HG03575 (cell line): ENCODE measurements at regions not wholly inside any gene's neighbourhood (a gene's known extent, or its start where the extent isn't known, plus 50 kb on each side); places are given as distances from the start of the nearest gene placed in this dataset.

ENCODE experiments used
- ATAC-seq: cut with Tn5 transposase; IDR thresholded peaks from one replicate; pipeline ENCODE4 v1.9.1; 2021; ENCODE audit not compliant: unreplicated experiment, insufficient number of reproducible peaks, low FRiP score; ENCODE audit errors: extremely low read depth

DNA sequence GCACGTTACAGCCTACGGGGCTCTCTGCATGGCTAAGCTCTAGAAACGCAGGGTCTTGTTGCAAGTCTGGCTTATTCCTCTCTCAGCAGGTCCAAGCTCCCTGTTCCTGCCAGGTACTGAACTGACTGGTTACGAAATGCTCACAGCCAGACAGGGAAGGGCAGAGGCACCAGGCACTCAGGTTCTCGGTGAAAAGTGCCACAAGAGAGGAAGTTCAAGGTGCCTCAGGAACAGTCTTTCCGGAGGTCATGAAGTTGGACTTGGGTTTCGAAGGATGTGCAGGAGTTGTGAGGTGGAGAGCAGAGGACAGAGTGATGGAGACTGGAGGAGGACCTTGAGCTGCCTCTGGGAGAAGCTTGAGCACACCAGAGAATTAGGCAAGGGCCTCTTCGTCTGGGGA is 124.7 kb upstream of the GSE1 start:
- ATAC-seq: no peak

DNA sequence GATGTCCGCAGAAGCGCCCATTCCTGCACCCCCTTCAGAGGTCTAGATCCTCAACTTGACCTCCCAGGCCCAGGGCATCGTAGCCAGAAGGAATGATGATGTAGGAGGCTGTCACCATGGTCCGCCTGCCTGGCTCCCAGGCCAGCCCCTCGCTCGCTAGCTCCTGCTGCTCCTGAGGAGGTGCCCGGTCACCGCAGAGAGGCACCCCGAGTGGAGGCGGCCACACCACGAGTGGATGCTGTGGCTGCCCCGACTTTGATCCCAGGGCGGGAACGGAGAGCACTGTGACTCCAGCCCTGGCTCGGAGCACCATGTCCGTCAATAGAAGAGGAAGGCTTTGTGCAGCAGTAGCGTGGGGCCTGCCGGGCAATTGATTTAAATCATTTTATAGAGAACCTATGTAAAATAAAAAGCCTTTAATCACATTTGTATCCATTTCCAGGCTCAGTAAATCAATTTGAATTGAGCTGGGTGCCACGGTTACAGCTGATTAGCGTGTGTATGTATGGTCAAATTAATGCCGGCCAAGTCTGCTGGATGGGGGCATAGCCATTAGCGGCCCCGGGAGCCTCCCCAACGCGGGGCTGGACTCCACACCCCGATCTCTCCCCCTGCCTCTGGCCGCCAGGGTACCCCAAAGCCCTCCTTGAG is 122.6 kb upstream of the GSE1 start:
- ATAC-seq: no peak

DNA sequence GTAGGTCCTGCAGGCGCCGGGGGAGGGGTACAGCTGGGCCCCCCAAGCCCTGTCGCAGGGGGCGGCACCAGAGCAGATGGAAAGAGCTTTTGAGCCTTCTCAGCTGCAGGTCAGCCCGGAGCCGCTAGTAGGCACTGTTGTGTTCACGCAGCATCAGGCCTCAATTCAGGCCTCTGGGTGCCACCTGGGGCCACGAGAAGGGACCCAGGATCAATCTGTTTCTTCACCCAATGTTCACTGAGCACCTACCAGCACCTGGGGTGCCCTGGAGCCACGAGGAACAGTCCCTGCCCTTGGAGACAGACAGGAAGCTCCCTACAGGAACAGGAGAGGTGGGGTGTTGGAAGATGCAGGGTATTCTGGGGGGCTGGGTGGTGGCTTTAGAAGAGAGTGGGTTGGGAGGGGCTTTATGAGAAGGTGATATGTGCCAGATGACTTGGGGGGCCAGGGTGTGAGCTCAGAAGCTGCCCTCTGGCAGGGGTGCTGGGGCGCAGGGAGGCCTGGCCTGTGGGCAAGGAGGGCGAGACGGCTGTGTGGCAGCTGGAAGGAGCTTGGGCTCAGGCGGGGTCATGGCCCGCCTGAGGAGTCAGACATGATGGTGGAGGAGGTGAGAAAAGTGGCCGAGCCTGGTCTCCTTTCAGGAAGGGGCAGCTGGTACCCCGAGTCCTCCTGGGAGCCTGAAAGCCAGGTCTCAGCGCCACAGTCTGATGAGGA is 121.9 kb upstream of the GSE1 start:
- ATAC-seq: no peak

DNA sequence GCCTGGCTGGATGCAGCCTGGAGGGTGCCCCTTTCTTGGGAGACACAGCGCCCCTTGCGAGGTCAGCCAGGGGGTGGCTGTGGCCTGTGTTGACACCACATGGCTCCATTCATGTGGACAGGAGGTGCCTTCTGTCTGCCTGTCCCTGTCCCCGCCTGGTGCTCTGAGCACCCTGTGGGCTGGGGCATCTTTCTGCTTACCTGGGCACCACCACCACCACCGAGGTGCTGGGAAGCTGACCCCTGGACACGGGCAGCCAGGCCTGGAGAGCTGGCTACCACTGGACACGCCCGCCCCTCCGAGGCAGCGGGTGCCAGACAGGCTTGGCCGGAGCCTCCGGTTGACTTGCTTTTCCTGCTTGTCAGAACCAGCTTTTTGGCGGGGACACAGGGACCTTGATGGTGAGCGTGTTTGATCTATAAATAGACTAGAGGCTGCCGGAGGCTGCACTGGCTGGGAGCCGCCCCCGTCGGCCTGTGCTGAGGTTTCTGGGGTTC is 121.3 kb upstream of the GSE1 start:
- ATAC-seq: no peak

DNA sequence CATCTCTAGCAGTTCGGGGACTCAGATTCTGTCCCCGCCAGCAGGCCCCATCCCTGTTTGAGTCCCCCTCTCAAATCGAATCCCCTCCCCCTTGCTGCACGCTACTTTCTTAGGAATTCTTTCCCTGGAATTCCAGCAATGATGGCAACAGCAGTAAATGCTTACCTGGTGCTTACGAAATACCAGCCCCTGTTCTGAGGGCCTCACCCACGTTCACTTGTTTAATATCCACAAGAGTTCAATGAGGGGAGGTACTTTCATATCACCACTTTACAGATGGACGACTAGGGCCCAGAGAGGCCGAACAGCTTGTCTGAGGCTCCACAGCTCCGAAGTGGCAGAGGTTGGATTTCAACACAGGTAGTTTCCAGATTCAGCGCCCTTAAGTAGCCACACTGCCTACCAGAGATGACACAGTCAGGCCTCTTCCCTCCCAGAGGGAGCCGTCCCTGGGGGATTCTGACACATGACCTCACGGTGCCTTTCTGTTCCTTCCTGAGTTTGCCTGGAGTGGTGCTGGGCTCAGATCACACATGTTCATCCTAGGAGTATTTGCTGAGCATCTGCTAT is 120.7 kb upstream of the GSE1 start:
- ATAC-seq: no peak

DNA sequence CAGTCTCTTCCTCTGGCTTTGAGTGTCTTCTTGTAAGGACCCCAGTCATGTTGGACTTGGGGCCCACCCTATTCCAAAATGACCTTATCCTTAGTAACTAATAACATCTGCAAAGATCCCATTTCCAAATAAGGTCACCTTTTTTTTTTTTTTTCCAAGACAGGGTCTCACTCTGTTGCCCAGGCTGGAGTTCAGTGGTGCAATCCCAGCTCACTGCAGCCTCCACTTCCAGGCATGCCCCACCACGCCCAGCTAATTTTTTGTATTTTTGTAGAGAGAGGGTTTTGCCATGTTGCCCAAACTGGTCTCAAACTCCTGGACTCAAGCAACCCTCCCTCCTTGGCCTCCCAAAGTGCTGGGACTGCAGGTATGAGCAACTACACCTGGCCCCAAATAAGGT is 118.8 kb upstream of the GSE1 start:
- no peak for ATAC-seq

DNA sequence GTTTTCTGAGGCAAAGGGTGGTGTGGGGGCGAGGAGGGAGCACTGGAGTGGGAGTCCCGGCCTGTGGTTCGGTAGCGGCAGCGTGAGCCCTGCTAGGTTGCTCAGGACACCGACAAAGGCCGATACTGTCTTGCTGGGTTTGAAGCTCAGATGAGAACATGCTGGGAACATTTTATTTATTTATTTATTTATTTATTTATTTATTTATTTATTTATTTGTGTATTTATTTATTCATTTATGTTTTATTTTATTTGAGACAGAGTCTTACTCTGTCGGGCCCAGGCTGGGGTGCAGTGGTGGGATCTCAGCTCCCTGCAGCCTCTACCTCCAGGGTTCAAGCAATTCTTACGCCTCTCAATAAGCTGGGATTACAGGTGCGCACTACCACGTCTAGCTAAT is 117.9 kb upstream of the GSE1 start:
- ATAC-seq: no peak

DNA sequence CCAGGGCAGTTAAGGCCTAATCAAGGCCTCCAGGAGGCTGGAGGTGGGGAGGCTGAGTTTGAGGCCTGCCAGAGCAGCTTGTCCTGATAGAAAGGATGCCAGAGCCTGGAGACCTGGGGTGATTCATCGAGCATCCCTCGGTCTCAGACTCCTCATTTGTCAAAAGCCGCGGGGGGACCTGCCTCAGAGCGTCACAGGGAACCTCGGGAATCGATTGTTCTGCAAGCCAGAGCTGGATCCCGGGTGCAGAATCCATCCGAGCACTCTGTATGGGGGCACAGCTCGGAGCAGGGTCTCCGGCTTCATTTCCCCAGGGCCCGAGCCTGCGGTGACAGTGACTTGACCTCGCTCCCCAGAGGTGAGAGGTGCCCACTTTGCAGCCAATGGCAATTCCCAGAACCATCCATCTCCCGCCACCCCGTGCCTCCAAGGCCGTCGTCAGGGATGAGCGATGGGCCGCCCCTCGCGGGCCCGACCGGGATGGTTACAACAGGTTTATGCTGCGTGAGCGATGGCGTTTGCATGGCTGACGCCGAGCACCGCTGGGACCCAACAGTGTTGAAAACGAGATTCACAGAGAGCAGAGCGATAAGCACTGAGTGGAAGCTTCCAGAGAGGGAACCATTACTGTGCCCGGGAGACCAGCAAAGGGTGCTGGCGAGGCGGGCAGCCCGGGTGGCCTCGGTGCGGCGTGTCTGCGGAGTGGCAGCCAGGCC is 117.1 kb upstream of the GSE1 start:
- ATAC-seq: no peak

DNA sequence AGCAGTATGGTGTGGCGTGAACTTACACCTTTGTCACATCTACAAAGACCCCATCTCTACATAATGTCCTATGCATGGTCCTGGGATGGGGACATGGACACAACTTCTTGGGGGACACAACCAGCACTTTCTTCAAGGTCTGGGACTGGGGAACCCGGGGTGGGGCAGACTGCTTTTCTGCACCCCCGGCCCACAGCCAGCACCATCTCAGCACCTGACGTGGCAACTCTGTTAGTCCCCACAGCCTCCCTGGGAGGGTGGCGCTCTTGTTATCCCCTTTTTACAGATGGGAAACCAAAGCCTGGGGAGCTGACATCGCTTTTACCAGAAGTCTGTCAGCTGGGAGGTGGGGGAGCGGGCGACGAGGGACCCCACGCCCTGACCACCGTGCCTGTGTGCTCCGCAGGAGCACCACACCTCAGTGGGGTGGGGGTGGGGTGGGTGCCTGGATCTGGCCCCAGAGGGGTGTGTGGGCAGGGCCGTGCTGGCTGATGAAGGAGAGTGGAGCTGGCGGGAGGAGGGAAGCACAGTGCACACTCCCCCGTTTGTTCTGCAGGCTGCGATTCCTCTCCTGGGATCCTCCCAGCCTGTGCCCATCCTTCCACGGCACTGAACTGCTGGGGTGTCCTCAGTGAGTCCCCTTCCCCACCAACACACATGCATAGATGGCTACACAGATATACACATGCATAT is 115.4 kb upstream of the GSE1 start:
- ATAC-seq: no peak

DNA sequence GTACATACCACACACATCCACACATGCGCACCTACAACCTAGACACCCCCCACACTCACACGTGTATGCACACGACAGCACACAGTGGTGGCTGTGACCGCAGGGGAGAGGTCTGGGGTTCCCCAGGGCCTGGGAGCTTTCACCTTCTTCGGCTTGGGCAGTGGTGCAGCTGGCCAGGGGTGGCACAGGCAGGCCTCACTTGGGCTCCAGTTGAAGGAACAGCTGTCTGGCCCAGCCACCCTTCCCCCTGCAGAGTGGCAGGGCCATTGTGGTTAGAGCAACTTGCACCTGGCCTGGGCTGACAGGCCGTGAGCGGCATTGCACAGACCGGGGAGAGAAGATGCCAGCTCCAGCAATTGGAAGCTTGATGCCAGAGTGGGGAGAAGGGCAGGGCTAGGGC is 114.5 kb upstream of the GSE1 start:
- ATAC-seq: no peak

DNA sequence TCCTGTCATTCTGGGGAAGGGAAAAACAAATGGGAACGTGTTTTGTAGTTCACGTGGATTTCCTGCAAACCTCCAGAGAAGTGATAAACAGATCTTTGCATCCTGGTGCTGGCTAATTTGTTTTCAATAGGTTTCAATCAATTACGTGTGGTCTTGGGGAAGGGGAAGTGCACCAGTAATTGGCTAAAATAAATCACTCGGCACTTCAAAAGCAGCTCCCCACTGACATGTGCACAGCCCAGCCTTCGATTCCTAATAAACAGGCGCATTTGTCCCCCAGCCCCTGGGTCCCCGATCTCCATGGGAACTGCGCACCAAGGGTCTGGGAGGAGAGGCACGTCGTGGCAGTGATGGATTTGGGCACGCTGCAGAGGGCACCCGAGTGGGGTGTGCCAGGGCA is 112.9 kb upstream of the GSE1 start:
- ATAC-seq: no peak

DNA sequence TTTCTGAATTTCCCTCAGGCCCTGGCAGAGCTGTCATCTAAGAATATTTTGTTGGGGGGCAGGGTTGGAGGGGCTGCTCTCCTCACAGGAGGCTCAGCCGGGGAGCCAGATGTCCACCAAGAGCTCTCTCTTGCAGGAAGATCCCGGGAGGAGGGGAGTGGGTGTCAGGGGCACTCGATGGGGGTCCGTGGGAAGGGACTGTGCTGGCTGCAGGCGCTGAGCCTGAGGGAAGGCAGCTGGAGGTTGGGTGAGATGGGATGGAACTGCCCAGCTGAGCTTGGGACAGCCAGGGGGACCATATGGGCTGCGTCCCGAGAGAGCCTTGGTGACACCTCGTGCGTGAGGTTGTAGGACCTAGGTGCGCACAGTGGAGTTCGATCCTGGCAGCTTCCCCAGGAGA is 111.2 kb upstream of the GSE1 start:
- no peak for ATAC-seq

DNA sequence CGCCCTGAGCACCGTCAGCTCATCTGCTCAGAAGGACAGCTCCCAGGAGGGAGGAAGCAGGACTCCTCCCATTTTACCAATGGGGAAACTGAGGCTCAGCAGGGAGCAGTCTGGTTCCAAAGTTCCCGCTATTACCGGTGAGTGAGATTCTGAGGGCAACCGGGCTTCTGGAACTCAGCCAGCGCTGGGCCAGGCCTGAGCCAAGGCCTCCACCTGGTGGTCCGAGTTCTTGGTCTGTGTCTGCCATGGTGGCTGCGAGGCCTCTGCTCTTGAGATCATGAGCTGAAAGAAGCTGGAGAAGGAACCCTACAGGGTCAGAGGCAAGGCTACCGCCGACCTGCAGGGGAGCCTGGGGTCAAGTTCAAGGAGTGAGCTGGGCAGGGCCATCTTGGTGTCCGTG is 110.8 kb upstream of the GSE1 start:
- no peak for ATAC-seq

DNA sequence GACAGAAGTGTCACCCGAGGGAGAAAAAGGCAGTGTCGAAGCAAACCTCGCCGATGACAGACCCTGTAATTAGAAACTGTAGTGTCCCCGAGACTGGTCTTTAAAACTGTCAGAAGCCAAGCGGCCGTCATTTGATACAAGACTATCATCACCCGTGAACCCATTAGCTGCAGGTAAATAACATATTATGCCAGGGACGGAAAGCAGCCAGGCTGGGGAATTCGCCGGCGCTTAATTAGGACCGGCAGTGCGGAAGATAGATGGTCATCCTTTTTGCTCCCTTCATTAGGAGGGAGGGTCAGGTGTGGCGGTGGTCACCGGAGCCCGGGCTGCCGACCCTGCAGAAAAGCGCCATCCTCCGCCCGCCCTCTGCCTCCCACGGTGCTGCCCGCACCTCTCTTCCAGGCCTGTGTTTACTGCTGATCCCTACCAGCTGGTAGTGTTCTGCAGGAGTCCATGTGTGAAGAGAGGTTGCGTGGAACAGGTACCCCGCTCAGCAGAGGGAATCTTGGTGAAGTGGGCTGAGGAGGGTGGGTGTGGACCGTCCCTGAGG is 109.4 kb upstream of the GSE1 start:
- ATAC-seq: no peak

DNA sequence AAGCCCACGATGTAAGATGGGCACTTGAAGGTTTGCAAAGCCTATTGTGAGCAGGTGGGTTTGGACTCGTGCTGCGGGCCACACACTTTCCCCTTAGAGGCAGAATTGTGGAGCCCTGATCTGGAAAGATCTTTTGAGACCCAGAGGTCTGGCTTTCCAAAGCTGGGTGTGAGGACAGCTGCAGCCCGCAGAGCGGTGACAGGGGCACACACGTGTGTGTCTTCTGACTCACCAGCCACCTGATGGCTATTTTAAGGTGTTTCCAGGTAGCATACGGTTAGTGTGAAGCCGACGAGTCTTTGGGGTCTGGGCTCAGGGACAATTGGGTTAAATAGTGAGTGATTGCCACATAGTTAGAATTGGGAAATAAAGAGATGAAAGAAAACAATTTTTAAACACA is 108.9 kb upstream of the GSE1 start:
- no peak for ATAC-seq

DNA sequence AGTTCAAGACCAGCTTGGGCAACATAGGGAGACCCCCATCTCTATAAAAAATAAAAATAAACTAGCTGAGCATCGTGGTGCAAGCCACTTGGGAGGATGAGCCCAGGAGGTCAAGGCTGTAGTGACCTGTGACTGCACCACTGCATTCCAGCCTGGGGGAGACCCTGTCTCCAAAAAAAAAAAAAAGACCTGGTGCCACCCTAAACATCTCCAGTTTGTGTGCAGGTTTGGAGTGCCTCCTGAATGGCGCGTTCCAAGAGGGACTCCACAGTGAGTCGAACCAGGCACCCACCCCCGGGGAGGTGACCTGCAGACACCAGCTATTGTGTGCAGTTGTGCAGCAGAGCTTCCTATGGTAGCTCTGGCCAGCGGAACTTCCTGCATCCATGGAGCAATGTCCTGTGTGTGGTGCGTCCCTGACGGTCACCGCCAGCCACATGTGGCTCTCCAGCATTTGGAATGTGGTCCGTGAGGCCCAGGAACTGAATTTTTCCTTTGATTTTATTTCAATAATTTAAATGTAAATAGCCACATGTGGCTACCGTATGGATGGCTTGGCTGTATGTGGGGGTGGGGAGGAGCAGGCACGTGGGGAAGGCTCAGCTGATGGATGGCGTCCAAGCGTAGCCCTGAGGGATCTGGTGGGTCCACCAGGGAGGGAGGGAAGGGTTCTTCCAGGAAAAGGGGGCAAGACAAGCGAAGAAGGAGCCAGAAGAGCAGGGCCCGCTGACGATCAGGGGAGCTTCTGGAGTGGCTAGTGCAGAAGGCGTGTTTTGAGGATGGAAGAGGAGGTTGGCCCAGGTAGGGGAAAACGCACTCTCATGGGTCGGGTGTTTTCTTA is 107.1 kb upstream of the GSE1 start:
- ATAC-seq: no peak

DNA sequence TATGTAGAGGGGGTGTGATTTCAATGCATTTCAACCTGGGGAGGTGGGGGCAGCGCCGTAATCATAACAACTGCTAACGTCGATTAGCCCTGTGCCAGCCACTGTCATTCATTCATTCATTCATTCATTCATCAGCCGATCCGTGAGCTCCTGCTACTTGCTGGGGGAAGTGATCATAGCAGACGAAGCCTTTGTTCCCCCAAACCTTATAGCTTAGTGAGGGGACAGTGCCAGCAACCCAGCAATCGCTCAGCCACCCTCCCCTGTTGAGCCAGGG is 106.5 kb upstream of the GSE1 start:
- ATAC-seq: no peak

DNA sequence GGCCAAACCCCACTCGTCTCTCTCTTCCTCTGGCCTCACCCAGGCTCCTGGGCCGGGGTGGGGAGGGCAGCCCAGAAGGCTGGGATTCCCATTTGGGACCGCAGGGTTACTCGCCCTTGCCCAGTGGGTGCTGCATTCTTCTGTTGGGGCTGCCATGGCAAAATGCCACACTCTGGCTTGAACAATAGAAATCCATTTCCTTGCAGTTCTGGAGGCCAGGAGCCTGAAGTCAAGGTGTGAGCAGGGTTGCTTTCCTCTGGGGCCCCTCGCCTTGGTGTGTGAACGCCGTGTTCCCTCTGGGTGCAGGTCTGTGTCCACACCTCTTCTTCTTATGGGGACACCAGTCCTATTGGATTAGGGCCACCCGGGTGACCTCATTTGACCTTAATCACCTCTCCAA is 105.8 kb upstream of the GSE1 start:
- no peak for ATAC-seq

DNA sequence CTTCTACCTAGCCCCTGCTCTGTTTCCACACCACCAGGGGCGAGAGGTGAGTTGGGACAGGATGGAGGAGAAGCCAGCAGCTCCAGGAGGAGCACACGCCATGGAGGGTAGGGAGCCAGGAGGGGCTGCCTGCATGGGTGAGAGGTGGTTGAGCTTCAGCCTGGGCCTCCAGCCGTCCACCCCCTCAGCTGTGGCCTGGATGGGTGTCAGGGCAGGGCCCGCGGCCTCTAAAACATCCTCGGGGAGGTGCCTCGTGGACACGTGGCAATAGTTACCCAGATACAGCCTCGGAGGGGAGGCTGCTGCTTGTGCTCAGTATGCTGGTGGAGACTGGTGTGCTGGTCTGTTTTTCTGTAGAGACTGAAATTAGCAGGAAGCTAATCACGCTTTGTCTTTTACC is 104.7 kb upstream of the GSE1 start:
- ATAC-seq: no peak
